ENCODE measurements at regions not wholly inside any gene's neighbourhood (a gene's known extent, or its start where the extent isn't known, plus 50 kb on each side); places are given as distances from the start of the nearest gene placed in this dataset.

GRCh38 chr1:234954613-234955012, 174.0 kb downstream of the TOMM20 start:
- TF ChIP-seq CTCF (IDR thresholded peaks at IDR 0.05; ENCODE audit: insufficient read depth, low read length) = no peak
- no peak for TF ChIP-seq POLR2AphosphoS5 (IDR thresholded peaks at IDR 0.05; ENCODE audit: low read depth)
- no peak for TF ChIP-seq REST (IDR thresholded peaks at IDR 0.05; ENCODE audit: insufficient replicate concordance, low read depth)

All from HL-60 (cell line).